IMR-90 (cell line): ENCODE measurements at regions not wholly inside any gene's neighbourhood (a gene's known extent, or its start where the extent isn't known, plus 50 kb on each side); places are given as distances from the start of the nearest gene placed in this dataset.

Source experiments
- ATAC-seq: fragments of 200-7000 bp; cut with Tn5 transposase; 2 replicates; pipeline ENCODE4 v1.9.1; 2020; ENCODE audit warnings: low read depth, mild to moderate bottlenecking, moderate library complexity
- BruUV-seq: library from RNA; stranded (reverse); fragments of 400-500 nt; replicated peaks from 2 replicates; lab custom pipeline; 2021; lab: Mats Ljungman, UMichigan
- CTCF ChIA-PET: fragments of 300-600 bp; formaldehyde crosslinking; extraction: SDS; loops from one replicate; lab custom pipeline; 2021; ENCODE audit warnings: antibody characterized with exemption; lab: Yijun Ruan, JAX
- POLR2A ChIA-PET: fragments of 300-600 bp; sonication (Branson Sonifier 250); formaldehyde crosslinking; loops from one replicate; lab custom pipeline; 2022; ENCODE audit warnings: antibody characterized with exemption; ENCODE audit not compliant: unreplicated experiment; lab: Charles Lee
- DNase-seq: peaks from one replicate; pipeline ENCODE4 v3.0.0; 2013
- H2AFZ ChIP-seq: replicated peaks from 2 replicates; pipeline ENCODE3; 2013; ENCODE audit warnings: low read length, mild to moderate bottlenecking; ENCODE audit not compliant: poor library complexity
- H2AK5ac ChIP-seq: 2 replicates; pipeline ENCODE4 v1.6.1; 2013; ENCODE audit warnings: low read depth, low read length, inconsistent platforms
- H2AK9ac ChIP-seq: replicated peaks from 2 replicates; pipeline ENCODE3; 2013; ENCODE audit warnings: mild to moderate bottlenecking, low read depth, low read length, moderate library complexity; ENCODE audit not compliant: poor library complexity
- H2BK120ac ChIP-seq: 2 replicates; pipeline ENCODE4 v1.6.1; 2013; ENCODE audit warnings: low read depth, low read length, inconsistent platforms
- H2BK15ac ChIP-seq: 3 replicates; pipeline ENCODE4 v1.6.1; 2013; ENCODE audit warnings: low read depth, low read length, inconsistent platforms
- H2BK20ac ChIP-seq: 2 replicates; pipeline ENCODE4 v1.6.1; 2013; ENCODE audit warnings: low read depth, mild to moderate bottlenecking, inconsistent platforms, low read length, moderate library complexity
- H2BK5ac ChIP-seq: 2 replicates; pipeline ENCODE4 v1.6.1; 2013; ENCODE audit warnings: mild to moderate bottlenecking, low read depth, low read length, inconsistent platforms; ENCODE audit not compliant: poor library complexity, severe bottlenecking
- H3K14ac ChIP-seq: replicated peaks from 2 replicates; pipeline ENCODE4 v1.6.1; 2013; ENCODE audit warnings: low read depth, low read length, inconsistent platforms
- H3K18ac ChIP-seq: 2 replicates; pipeline ENCODE4 v1.6.1; 2013; ENCODE audit warnings: low read depth, low read length, control low read depth
- H3K23ac ChIP-seq: 2 replicates; pipeline ENCODE4 v1.6.1; 2013; ENCODE audit warnings: low read depth, low read length, inconsistent platforms
- H3K27ac ChIP-seq: 2 replicates; pipeline ENCODE4 v1.5.1; 2013; ENCODE audit warnings: mild to moderate bottlenecking, control low read depth, low read length; ENCODE audit not compliant: insufficient read depth
- H3K27me3 ChIP-seq: 2 replicates; pipeline ENCODE4 v1.6.1; 2013; ENCODE audit warnings: low read length; ENCODE audit not compliant: control insufficient read depth, insufficient read depth
- H3K36me3 ChIP-seq: 2 replicates; pipeline ENCODE4 v1.6.1; 2013; ENCODE audit warnings: low read length, mixed read lengths; ENCODE audit not compliant: control insufficient read depth, insufficient read depth
- H3K4ac ChIP-seq: 2 replicates; pipeline ENCODE4 v1.6.1; 2013; ENCODE audit warnings: low read depth, low read length, inconsistent platforms
- H3K4me1 ChIP-seq: 2 replicates; pipeline ENCODE4 v1.6.1; 2013; ENCODE audit warnings: low read length, mixed read lengths; ENCODE audit not compliant: control insufficient read depth, insufficient read depth
- H3K4me2 ChIP-seq: 2 replicates; pipeline ENCODE4 v1.6.1; 2013; ENCODE audit warnings: low read depth, mild to moderate bottlenecking, control low read depth, low read length, moderate library complexity
- H3K4me3 ChIP-seq: 2 replicates; pipeline ENCODE4 v1.5.1; 2013; ENCODE audit warnings: low read depth, mild to moderate bottlenecking, control low read depth, low read length, moderate library complexity; ENCODE audit not compliant: insufficient read depth
- H3K56ac ChIP-seq: 2 replicates; pipeline ENCODE4 v1.6.1; 2013; ENCODE audit warnings: low read length, inconsistent platforms; ENCODE audit not compliant: insufficient read depth; ENCODE audit errors: extremely low read depth
- H3K79me1 ChIP-seq, 2 experiments: 2 replicates each; pipeline ENCODE4 v1.6.1; 2013; ENCODE audit warnings: low read length in 2 of 2, inconsistent platforms in 1 of 2, low read depth in 1 of 2
- H3K9ac ChIP-seq: 2 replicates; pipeline ENCODE4 v1.6.1; 2013; ENCODE audit warnings: low read depth, low read length, control low read depth
- H3K9me1 ChIP-seq: 2 replicates; pipeline ENCODE4 v1.6.1; 2013; ENCODE audit warnings: low read length, inconsistent platforms; ENCODE audit not compliant: insufficient read depth
- H3K9me3 ChIP-seq: 2 replicates; pipeline ENCODE4 v1.6.1; 2013; ENCODE audit warnings: low read length; ENCODE audit not compliant: control insufficient read depth, insufficient read depth
- H4K20me1 ChIP-seq: 2 replicates; pipeline ENCODE4 v1.6.1; 2013; ENCODE audit warnings: low read length, inconsistent platforms; ENCODE audit not compliant: insufficient read depth
- H4K5ac ChIP-seq: 2 replicates; pipeline ENCODE4 v1.6.1; 2013; ENCODE audit warnings: mild to moderate bottlenecking, low read depth, low read length, control low read depth
- H4K8ac ChIP-seq, 2 experiments: 2 replicates each; pipeline ENCODE4 v1.6.1; 2013; ENCODE audit warnings: low read depth in 2 of 2, low read length in 2 of 2, control low read depth in 1 of 2, inconsistent platforms in 1 of 2
- H4K91ac ChIP-seq: 2 replicates; pipeline ENCODE4 v1.6.1; 2013; ENCODE audit warnings: low read depth, low read length, inconsistent platforms; ENCODE audit not compliant: insufficient read depth
- CEBPB ChIP-seq: IDR thresholded peaks from 2 replicates; pipeline ENCODE4 v1.6.1; 2012; ENCODE audit warnings: low read depth, low read length, improper control_type of control experiment
- MAFK ChIP-seq: IDR thresholded peaks from 2 replicates; pipeline ENCODE4 v1.6.1; 2012; ENCODE audit warnings: low read depth, low read length, improper control_type of control experiment
- MXI1 ChIP-seq: IDR thresholded peaks from 2 replicates; pipeline ENCODE4 v1.6.1; 2012; ENCODE audit warnings: low read depth, mild to moderate bottlenecking, low read length, moderate library complexity, borderline replicate concordance
- POLR2A ChIP-seq: IDR thresholded peaks from 2 replicates; pipeline ENCODE4 v1.6.1; 2012; ENCODE audit warnings: mild to moderate bottlenecking, low read depth, low read length
- WGBS, 2 experiments: methylation state at CpG; one replicate each; pipeline versions ENCODE4 v1.1.5 to v1.1.7; 2013; ENCODE audit warnings: missing lambda C conversion rate in 2 of 2; ENCODE audit not compliant: insufficient read length in 1 of 2; ENCODE audit errors: extremely low coverage in 2 of 2; 5-methylcytosine and 5-hydroxymethylcytosine counted together
- dilution Hi-C: fragments of 300-500 bp; cut with HindIII; formaldehyde crosslinking; loops from one replicate; pipeline ENCODE4 v1.14.3; 2018; ENCODE audit warnings: low sequenced_read_pairs; ENCODE audit not compliant: unreplicated experiment
- in situ Hi-C: fragments of 300-500 bp; cut with MboI; formaldehyde crosslinking; loops from 3 replicates; pipeline ENCODE4 v1.14.3; 2019; ENCODE audit warnings: low sequenced_read_pairs, inconsistent platforms, mixed read lengths
- intact Hi-C: fragments of 100-400 bp; cut with micrococcal nuclease; formaldehyde crosslinking; loops from 2 replicates; pipeline ENCODE4 v1.10.0; 2022

DNA sequence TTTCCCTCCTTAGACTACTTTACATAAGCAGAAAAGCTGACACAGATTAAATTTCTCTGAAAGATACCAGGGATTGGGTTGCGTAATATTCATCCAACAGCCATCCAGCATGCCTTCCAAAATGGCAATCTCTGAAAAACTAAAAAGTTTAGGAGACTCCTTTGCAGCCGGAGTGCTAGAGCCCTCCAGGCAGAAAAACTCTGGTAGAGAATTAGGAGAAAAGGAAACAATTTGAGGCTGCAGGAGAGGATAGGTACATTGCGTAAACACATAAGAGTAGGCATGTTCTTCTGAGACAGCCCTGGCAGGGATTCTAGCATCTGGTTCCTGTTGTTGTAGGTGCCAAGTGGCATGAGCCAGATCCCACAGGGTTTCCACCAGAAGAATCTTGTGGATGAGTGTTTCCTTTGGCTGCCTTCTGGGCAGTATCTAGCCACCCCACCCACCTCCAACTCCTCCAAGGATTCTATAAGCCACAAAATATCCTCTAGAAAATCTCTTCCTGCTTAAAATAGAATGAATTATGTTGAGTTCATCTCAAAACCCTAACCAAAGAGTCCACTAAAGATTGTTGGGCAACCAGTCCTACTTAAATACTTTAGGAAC lies 402.4 kb downstream of the HGF start:
- H3K27me3 ChIP-seq = no peaks in the 10 kb centered on the region
- no peak overlapping the region for H4K91ac ChIP-seq
- CTCF ChIA-PET = interaction anchor here (1.0 kb wide), 1 partner anchor 11 kb away, joined by 3 read pairs; no protein-coding TSS in a partner anchor
- 0 out of 2 replicates have a peak, but pooled peaks cover 2% of the 10 kb centered on the region for H3K4me1 ChIP-seq
- no peaks in the 10 kb centered on the region for H4K20me1 ChIP-seq
- no peak overlapping the region for H3K4ac ChIP-seq
- no peaks in the 10 kb centered on the region for H3K79me1 ChIP-seq
- WGBS, 2 experiments = 100% methylated on average over 1 of the region's 3 CpGs; no CpG with 5 or more reads in 1 of the 2 experiments
- in situ Hi-C loops (no loop called here), dilution Hi-C loops (no loop called here), intact Hi-C loops (no loop called here)
- H3K18ac ChIP-seq = no peak overlapping the region
- H3K9me1 ChIP-seq = no peaks in the 10 kb centered on the region
- H3K27ac ChIP-seq = no peak overlapping the region
- H3K9ac ChIP-seq = no peak overlapping the region
- no peaks in the 10 kb centered on the region for H3K9me3 ChIP-seq
- no peak overlapping the region for H2BK20ac ChIP-seq
- no peak overlapping the region for H3K14ac ChIP-seq
- H2BK5ac ChIP-seq = no peak overlapping the region
- H3K36me3 ChIP-seq = no peaks in the 10 kb centered on the region
- no peak overlapping the region for H2BK15ac ChIP-seq
- no peak overlapping the region for H2AK5ac ChIP-seq
- no peak overlapping the region for H3K4me3 ChIP-seq
- no peak overlapping the region for H4K8ac ChIP-seq
- H4K5ac ChIP-seq = no peak overlapping the region
- BruUV-seq = no TSS peak
- no peak overlapping the region for H3K23ac ChIP-seq
- peak; percentile 32; the same call in 1 of the 2 replicates for ATAC-seq
- TF ChIP-seq POLR2A (no peak), MXI1 (no peak), MAFK (0 out of 2 replicates have a peak, but pooled peaks have one; percentile 10), CEBPB (peak; percentile 91)
- H3K4me2 ChIP-seq = no peak overlapping the region
- no peak overlapping the region for H3K56ac ChIP-seq
- peak; percentile 6 for DNase-seq
- POLR2A ChIA-PET = no interaction called here
- no peak overlapping the region for H2AK9ac ChIP-seq
- H2AFZ ChIP-seq = no peak overlapping the region
- no peak overlapping the region for H2BK120ac ChIP-seq
